ENCODE measurements at regions not wholly inside any gene's neighbourhood (a gene's known extent, or its start where the extent isn't known, plus 50 kb on each side); places are given as distances from the start of the nearest gene placed in this dataset.

- TF ChIP-seq POLR2A (IDR thresholded peaks at IDR 0.05; ENCODE audit: low read length) (no peak), GATA1 (IDR thresholded peaks at IDR 0.05; ENCODE audit: low read depth, low read length) (no peak)
Observed at GRCh38 chr3:116927918-116928317, 218.3 kb downstream of the TUSC7 start.
